ENCODE measurements at regions not wholly inside any gene's neighbourhood (a gene's known extent, or its start where the extent isn't known, plus 50 kb on each side); places are given as distances from the start of the nearest gene placed in this dataset.

- peaks cover 13% of the 10 kb centered on the region; the same call in 1 of the 2 replicates for H3K27me3 ChIP-seq (ENCODE audit: insufficient read depth)
- H3K9me2 ChIP-seq (ENCODE audit: insufficient read depth), result no peaks in the 10 kb centered on the region
- DNase-seq (ENCODE audit: low spot score), result peak; percentile 89
- H4K20me1 ChIP-seq (replicated peaks; ENCODE audit: insufficient read depth), result no peaks in the 10 kb centered on the region
- H3K9me3 Mint-ChIP-seq, result peaks cover 5% of the 10 kb centered on the region; the same call in 1 of the 3 replicates
- H3K4me1 ChIP-seq (ENCODE audit: insufficient read depth), result peaks cover 13% of the 10 kb centered on the region
- H2AFZ ChIP-seq, result peak overlapping the region; percentile 95
- ATAC-seq, result peak; percentile 72
- no peaks in the 10 kb centered on the region for H3K79me2 ChIP-seq (replicated peaks; ENCODE audit: insufficient read depth)
- peaks cover 16% of the 10 kb centered on the region for H3K36me3 Mint-ChIP-seq (ENCODE audit: low read depth)
- peak overlapping the region; percentile 80 for H3K4me3 Mint-ChIP-seq
- peaks cover 11% of the 10 kb centered on the region for H3K27me3 Mint-ChIP-seq (ENCODE audit: insufficient read depth, low read depth, poor library complexity)
- H3K4me1 Mint-ChIP-seq, result peaks cover 32% of the 10 kb centered on the region
- H3K4me3 ChIP-seq, result peak overlapping the region; percentile 76
- no peaks in the 10 kb centered on the region; the same call in 1 of the 2 replicates for H3K36me3 ChIP-seq (ENCODE audit: insufficient read depth)
- H3F3A ChIP-seq (replicated peaks; ENCODE audit: low read depth), result peaks cover 18% of the 10 kb centered on the region
- TF ChIP-seq EZH2phosphoT487 (IDR thresholded peaks at IDR 0.05; ENCODE audit: unreplicated experiment), result no peak
- TF ChIP-seq CREB1 (CRISPR knock-in tag; IDR thresholded peaks at IDR 0.05; ENCODE audit: low read depth), result no peak
- TF ChIP-seq CTCF (conservative IDR thresholded peaks at IDR 0.05; ENCODE audit: low read depth in 2 of 2), result no peak
- TF ChIP-seq ETS1 (IDR thresholded peaks at IDR 0.05), result no peak
- TF ChIP-seq ZNF114 (CRISPR knock-in tag; IDR thresholded peaks at IDR 0.05), result no peak
- TF ChIP-seq JUNB (IDR thresholded peaks at IDR 0.05; ENCODE audit: unreplicated experiment), result no peak
- TF ChIP-seq STAT1 (IDR thresholded peaks at IDR 0.05; ENCODE audit: unreplicated experiment), result no peak
- no peak for TF ChIP-seq ZNF331 (CRISPR knock-in tag; IDR thresholded peaks at IDR 0.05; ENCODE audit: low read depth)
- TF ChIP-seq ZNF462 (CRISPR knock-in tag; IDR thresholded peaks at IDR 0.05), result no peak
- no peak; the same call in 1 of the 2 replicates for TF ChIP-seq POLR2AphosphoS5 (IDR thresholded peaks at IDR 0.05; ENCODE audit: low read depth)
- no peak for TF ChIP-seq EZH2 (IDR thresholded peaks at IDR 0.05; ENCODE audit: low read depth, unreplicated experiment)
- TF ChIP-seq NANOG (IDR thresholded peaks at IDR 0.05; ENCODE audit: borderline replicate concordance), result no peak
- peak overlapping the region; percentile 83 for H3K27ac ChIP-seq (ENCODE audit: low read depth)
- H3K27ac Mint-ChIP-seq, result peak overlapping the region; percentile 88
- peak overlapping the region; percentile 92 for H3K4me2 ChIP-seq
Measured at GRCh38 chr19:33905937-33906577, 109.4 kb downstream of the KCTD15 start.

Measured in GM23338 (cell line).